HG03103 (cell line): ENCODE measurements at regions not wholly inside any gene's neighbourhood (a gene's known extent, or its start where the extent isn't known, plus 50 kb on each side); places are given as distances from the start of the nearest gene placed in this dataset.

Experiments used
- ATAC-seq: cut with Tn5 transposase; IDR thresholded peaks from one replicate; pipeline ENCODE4 v1.9.1; 2021; ENCODE audit warnings: low read depth; ENCODE audit not compliant: unreplicated experiment

DNA sequence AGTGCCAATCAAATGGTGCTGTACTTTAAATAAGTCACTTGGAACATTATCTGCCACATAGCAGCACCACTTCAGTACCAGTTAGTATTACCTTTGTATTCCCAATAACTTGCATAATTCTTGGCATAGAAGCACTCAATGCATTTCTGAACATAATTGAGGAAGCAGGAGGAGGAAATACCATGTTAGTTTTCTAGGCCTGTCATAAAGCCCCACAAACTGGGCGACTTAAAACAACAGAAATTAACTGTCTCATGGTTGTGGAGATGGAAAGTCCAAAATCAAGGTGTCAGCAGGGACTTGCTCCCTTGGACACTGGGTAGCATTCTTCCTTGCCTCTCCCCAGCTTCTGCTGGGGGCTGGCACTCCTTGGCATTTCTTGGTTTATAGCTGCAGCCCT, 296.2 kb downstream of the HS3ST1 start:
- ATAC-seq, result no peak

DNA sequence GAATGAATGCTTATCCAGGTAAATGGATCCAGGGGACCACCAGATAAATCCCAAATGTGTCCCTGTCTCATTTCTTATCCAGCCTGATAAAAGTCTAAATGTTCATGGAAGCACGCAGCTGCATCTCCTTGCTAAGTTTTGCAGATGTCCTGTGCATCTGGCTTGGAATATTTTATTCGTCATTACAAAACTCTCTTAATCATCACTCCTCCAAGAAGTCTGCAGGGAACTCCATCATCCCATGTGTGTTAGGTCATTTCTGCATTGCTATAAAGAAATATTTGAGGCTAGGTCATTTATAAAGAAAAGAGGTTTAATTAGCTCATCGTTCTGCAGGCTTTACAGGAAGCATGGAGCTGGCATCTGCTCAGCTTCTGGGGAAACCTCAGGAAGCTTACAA, 297.2 kb downstream of the HS3ST1 start:
- ATAC-seq, result no peak

DNA sequence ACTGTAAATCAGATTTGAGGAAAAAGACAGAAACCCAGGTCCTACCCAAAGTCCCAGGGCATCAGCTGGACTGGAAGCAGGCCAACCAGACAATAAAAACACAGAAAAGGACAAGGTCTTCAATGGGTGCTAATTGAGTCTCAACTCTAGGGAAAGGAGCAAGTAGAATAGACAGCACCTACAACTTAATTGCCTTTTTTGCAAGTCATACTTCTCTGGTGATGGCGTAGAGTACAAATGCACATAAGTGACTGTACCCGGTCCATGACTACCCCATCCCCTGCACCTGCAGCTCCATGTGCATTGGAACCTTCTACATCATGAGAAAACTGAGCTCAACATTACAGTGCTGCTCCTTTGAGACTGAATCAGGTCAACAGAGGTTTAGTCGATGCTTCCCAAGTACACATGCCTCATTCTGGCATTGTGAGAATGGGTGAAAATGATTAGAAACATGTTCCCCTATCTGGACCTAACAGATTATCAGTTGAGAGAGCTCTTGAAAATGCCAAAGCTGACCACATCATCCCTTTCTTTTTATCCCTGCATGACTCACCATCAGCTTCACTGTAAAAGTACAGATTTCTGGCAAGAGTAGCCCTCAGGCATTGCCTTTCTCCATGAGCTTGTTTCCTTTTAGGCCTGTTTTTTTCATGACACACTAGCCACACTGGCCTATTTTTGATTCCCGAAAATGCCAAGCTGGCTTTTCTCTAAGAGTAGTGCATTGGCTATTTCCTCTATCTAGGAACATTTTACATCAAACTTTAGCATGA, 298.3 kb downstream of the HS3ST1 start:
- ATAC-seq, result no peak

DNA sequence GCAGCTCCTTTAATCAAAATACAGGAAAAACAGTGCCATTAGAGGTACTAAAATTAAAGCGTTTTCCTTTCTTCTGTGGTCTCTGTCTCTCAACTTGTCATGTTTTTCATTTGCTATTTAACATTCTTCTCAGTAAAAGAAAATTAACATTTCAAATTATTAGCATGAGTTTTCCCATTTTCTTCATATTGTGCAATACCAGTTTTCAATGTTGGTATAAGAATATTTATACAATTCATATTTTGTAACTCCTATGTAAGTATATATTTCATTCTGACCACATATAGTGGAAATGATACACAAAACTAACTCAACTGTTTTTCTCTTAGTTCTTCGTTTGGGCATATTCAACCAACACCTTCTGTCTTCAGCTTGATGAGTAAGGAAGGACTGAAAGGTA, 308.3 kb downstream of the HS3ST1 start:
- ATAC-seq, result no peak

DNA sequence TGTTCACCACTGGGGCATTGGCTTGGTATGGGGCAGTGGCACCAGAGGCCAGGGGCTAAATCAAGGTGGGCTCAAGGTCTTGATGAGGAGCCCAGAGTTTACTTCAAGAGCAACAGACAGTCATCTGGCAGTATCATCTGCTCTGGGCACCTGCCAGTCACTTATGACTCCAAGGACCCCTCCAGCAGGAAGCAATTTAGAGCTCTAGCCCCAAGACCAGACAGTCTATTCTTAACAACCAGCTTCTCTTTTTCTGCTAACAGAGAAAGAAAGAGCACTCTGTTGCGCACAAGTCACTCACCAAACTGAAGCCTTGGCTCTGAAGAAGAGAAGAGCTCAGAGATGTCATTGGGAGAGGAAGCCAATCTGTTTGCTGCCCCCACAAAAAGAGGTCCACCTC, 309.2 kb downstream of the HS3ST1 start:
- no peak for ATAC-seq

DNA sequence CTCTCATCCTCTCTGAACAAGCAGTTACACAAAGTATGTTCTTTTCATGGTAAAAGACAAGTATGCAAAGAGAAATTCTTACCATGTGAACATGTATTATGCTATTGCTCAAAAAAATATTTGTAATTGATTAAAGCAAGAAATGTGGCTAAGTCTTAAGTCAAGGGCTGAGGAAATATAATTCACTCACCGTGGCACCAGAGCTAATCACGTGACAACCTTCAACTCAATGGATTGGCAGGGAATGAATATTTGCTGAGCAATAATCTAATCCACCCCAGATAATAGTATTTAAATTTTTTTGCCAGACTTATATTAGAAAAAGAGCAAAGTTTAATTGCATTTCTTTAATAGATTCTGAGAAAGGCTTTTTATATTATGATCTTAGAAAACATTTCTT, 310.2 kb downstream of the HS3ST1 start:
- no peak for ATAC-seq

DNA sequence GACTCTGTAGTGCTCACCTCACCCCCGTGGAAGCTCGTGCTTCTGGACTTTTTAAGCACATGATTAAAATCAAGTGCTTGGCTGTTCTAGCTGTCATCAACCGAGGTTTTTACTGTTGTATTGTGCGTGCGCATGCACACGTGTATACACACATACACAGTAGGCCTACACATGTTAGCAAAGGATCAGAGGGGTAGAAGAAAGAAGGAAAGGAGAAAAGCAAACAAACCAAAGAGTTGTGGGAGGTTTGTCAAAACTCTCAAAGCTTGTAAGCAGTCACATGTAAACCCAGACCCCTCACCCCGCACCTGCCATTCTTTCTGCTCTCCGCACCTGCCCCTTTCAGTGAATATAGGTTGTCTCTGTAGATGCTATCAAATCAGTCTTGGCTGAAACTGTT, 311.8 kb downstream of the HS3ST1 start:
- no peak for ATAC-seq

DNA sequence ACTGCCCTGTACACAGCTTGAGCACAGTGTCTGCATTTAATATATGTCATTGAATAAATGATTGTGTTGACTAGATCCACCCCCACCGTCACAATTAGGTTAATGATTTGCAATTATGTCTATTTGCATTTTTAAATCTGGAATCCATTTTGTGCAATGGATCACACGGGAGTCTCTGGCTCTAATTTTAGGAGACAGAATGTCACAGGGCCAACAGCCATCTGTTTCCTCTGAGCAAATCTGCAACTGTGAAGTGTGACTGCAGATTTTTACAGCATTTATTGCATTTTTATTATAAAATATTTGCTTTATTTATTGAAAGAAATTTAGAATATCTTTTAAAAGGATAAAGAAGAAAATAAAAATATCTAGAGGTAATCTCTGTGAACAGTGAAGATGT, 316.8 kb downstream of the HS3ST1 start:
- ATAC-seq, result no peak

DNA sequence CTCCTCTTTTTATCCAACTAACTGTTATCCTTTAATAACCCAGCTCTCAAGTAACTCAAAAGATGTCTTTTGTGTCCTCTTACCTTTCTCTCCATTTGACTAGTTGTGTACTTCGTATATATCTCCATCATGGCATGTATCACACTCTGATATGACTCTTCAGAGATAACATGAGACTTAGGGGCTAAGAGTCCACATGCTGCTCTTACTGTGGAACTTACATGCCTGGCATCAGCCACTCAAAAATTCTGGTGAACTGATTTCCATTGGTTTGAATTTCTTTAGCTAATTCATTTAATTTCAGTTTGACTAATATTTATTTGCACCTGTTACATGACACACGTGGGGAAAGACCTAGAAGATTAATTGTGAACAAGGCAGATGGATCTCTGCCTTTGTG, 317.3 kb downstream of the HS3ST1 start:
- ATAC-seq, result no peak

DNA sequence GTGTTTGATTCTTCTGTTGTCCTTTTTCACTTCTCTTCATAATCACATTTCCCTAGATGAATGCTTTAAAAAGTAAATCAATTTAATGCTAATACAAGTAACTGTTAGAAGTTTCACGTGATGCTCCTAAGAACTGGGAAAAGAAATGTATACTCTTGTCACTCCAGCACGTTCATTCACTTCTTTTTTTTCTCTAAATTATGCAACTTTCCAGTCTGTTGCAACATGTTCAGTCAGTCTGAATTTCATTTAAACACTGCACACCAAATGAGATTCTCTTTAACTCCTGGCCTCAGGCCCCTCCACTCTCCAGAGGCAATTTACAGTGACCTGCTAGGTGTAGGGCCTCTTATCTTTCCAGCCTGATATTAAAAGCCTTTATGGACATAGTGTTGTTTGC, 321.9 kb downstream of the HS3ST1 start:
- no peak for ATAC-seq

DNA sequence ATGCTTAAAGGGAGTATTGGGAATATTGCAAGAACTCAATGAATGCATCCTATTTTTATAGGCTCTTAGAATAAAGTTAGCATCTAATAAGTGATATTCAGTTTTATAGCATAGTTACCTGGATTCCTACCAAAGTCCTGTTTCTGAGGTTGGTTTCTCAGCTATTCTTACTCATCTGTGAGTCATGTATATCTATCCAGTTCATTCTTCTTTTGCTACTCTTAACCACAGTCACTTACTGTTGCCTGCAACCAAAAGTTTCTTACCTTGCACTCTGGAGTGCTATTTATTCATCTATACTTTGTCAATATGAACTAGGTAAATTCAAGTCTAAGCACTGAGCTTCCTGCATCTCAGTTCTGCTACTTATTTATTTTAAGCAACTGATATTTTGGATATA, 322.5 kb downstream of the HS3ST1 start:
- peak; percentile 61 for ATAC-seq

DNA sequence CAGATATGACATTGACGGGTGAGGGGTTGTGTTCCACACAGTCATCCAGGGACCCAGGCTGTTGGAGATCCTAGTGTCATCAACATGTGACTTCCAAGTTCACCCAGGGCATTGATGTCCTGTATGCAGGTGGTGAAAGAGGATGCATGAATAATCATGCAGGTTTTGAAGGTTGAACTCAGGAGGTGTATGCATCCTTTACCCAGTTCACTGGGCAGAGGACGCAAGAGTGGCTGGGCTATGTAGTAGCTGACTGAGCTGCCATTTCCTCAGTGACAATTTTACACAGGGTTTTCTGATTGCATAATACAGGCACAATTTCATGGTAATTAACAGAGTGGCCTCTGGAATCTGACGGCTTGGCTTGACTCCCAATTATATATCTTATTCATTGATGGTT, 323.0 kb downstream of the HS3ST1 start:
- ATAC-seq, result no peak

DNA sequence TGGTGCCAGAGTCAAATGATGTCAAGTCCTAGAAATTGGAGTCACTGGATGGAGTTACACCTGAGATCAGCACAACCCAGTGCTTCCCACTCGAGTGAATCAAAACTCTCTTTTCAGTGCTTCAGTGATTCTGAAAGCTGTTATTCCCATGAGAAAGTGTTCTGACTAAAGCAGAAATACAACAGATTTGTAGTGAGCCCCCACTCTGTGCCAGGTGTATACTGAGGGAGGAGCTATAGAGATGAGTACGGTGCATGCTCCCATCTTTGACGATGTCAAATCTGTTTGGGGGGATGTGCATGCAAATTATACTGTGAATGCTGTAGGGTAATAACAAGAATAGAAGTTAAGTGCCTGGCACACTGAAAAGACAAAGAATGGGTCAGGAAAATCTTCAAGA, 330.2 kb downstream of the HS3ST1 start:
- ATAC-seq, result no peak

DNA sequence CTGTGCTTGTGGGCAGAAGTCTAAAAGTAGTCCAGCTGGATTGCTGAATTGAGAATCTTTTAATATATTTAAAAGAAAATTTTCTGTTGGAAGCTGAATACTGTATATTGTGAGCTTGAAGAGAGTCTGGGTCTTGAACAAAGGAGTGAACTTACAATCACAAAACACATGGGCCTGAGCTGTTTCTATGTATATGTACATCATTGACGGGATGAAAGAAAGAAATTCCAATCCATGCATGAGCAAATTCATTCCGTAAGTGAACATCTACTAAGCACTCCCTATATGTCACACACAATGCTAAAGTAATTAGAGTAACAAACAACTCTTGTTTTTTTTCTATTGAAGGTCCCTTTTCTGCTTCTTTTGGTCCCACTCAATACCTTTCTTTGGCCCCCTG, 331.0 kb downstream of the HS3ST1 start:
- ATAC-seq, result no peak

DNA sequence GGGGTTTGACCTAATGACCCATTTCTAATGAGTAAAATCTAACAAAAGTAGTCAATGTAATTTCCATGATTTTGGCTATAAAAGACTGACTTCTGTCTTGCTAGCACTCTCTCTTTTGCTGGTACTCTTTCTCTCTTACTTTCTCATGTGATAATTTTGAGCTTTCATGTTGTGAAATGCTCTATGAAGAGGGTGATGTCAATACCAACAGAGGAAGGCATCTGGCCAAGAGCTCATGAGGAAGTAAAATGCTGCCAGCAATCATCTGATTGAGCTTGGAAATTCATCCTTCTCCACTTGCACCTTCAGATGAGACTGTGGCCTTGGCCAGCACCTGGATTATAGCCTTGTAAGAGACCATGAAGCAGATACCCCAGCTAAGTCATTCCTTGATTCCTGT, 347.7 kb downstream of the HS3ST1 start:
- ATAC-seq, result no peak

DNA sequence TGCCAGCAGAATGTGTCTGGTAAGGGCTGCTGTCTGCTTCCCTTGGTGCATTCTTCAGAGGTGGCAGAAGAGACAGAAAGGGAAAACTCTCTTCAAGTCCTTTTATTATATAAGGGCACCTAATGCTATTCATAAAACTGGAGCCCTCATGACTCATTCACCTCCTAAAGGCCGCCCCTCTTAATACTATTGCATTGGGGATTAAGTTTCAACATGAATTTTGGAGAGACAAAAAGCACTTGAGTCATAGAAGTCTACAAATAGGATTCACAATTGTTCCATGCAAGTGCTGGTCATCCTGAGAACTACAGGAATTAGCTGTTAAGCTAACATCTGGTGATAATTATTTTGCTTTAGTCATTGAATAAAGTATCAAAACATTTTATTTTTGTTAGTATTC, 349.5 kb downstream of the HS3ST1 start:
- ATAC-seq, result no peak

DNA sequence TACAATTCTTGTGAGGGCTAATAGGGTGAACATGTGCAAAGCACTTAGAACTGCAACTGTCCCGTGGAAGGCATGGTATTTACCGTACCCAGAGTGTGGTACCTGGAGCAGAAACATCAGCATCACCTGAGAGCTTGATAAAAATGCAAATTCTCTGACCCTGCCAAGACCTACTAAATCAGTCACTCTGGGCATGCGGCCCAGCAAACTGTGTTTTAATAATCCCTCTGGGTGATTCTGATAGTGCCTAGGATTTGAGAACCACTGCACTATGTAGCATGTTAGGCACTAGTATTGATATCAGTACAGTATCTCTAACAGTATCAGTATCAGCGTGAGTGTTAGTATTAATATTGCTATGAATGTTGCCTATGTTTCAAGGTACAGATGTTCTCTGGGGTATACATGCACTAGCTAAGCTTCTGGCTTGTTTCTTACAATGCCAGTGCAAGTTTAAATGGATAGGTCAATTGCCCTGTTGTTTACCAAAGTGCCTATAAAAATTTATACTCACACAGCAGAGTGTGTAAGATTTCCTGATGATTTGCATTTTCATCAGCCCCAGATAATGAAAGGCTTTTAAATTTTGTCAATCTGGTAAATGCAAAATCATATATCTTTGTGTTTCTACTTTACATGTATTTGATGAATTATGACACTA, 354.0 kb downstream of the HS3ST1 start:
- ATAC-seq, result no peak

DNA sequence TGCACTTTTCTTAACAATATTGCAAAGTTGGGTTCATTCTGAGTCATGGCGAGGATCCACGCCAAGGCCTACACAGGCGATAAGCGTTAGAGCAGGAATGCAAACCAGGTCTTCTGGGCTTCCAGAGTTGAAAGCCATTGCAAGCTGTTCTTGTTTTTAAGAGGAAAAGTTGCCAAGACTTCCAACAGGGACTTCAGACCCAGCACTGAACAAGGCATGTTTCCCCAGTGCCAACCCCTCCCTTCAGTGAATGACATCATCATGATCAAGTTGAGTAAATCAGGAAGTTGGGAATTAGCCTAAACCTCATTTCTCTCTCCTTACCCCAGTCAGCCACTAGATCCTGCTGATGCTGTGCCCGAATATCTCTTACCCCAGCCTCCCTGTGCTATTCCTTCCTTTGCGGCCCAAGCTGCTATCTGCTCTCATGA, 355.1 kb downstream of the HS3ST1 start:
- ATAC-seq, result no peak

DNA sequence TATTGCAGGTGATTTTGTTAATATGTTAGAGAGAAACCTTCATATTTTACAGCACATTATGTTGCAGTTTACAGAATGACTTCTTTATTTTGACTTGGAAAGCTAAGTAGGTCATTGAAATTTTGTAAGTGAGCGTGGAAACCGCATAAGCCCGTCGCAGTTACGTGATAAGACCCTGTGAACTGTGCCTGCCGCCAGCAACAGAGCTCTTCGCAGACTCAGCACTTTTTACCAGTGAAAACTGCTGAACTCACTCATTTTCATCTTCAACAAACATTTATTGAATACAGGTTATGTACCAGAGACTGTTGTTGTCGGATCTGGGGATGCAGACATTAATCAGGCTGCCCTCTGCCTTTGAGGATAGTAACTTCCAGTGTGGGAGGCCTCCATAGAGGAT, 355.7 kb downstream of the HS3ST1 start:
- ATAC-seq, result no peak

DNA sequence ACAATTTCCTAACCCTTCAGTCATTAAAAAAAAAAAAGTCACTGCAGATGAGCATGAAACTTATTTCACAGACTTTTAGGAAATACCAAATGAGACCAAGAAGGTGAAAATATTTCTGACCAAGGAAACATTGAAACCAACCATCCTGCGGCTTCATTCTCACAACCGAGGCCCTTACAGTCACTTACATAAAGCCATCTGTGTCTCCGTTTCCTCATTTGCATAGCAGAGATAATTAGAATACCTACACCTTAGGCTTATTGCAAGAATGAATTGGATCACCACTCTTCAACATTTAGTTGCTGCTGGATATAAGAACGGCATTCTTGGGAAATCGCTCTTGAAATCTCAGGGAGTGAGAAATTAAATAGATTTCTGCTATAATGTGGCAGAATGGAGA, 356.2 kb downstream of the HS3ST1 start:
- no peak for ATAC-seq

DNA sequence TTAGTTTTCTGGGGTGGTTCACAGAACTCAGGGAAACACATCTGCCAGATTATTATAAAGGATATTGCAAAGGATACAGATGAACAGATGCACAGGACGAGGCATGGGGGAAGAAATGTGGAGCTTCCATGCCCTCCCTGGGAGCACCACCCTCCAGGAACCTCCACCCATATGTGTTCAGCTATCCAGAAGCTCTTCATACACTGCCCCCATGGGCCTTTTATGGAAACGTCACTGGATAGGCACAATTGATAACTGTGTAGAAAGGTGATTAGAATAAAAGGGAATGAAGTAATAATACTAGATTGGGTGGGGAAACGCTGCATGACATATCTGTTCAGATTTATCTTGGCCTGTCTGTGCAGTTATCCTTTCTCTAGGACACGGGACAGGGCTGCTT, 357.9 kb downstream of the HS3ST1 start:
- no peak for ATAC-seq

DNA sequence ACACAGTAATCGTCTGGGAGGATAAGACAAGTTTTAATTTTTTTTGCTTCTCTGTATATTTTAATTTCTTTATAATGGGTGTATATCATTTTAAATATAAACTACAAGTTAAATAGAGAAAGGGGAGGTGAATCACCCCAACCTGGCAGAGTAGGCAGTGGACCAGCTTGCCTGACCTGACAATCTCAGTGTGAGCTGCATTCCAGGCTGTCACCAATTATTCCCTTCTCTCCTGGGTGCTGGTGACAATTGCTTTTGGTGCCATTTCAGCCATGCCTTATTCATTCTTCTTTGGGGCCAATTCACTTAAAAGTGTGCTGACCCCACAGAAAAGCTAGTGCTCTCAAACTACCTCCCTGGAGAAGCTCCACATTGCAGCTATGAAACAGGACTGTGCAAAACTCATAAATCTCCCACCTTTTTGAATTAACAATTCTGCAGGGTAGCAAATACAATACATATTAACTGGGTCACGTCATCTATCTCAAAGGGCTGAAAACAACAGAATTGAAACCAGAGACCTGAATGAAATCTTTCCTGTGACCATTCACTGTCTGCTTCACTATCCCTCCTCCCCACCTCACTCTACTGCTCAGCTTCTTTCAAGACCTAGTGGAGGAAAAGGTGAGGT, 359.0 kb downstream of the HS3ST1 start:
- ATAC-seq, result no peak
